T47D (cell line): ENCODE measurements at regions not wholly inside any gene's neighbourhood (a gene's known extent, or its start where the extent isn't known, plus 50 kb on each side); places are given as distances from the start of the nearest gene placed in this dataset.

Experiments
- DNase-seq, 2 experiments: peaks; one replicate each; pipeline versions ENCODE4 v3.0.0 to v3.0.0-alpha.2; 2011 to 2012; ENCODE audit warnings: low read depth in 1 of 2, low spot score in 1 of 2
- JUND ChIP-seq: IDR thresholded peaks from 2 replicates; pipeline ENCODE4 v1.6.1; 2012; ENCODE audit warnings: low read depth
- in situ Hi-C: cut with HindIII; loops from 2 replicates; pipeline ENCODE4 v1.10.0; 2016; ENCODE audit warnings: low sequenced_read_pairs, low pct_unique_long_range_greater_than_20kb

DNA sequence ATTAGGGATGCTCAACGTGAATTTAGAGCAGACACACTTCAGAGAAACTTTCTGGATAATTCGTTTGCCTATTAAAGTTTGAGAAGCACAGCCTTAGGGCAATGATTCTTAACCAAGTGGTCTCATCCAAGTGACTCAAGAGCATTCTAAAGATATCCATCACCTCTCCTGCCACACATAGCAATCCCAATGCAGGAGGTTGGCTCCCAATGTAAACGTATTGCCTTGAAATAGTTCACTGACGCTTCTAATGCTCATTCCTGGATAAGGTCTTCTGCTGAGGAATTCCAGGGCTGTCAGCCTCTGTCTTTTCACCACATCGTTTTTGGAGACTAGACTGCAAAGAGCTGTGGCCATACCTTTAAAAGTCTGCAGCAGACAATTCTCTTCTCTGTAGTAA, 279.8 kb upstream of the DACH1 start:
- DNase-seq: no peak
- in situ Hi-C loops: no loop called here
- TF ChIP-seq JUND: no peak

GRCh38 chr13:72145383-72145782, 278.4 kb upstream of the DACH1 start:
- TF ChIP-seq JUND: no peak
- in situ Hi-C loops: no loop called here
- DNase-seq: no peak

- in situ Hi-C loops: no loop called here
- TF ChIP-seq JUND: no peak
These were observed 277.6 kb upstream of the DACH1 start for GRCh38 chr13:72144636-72145035.

DNA sequence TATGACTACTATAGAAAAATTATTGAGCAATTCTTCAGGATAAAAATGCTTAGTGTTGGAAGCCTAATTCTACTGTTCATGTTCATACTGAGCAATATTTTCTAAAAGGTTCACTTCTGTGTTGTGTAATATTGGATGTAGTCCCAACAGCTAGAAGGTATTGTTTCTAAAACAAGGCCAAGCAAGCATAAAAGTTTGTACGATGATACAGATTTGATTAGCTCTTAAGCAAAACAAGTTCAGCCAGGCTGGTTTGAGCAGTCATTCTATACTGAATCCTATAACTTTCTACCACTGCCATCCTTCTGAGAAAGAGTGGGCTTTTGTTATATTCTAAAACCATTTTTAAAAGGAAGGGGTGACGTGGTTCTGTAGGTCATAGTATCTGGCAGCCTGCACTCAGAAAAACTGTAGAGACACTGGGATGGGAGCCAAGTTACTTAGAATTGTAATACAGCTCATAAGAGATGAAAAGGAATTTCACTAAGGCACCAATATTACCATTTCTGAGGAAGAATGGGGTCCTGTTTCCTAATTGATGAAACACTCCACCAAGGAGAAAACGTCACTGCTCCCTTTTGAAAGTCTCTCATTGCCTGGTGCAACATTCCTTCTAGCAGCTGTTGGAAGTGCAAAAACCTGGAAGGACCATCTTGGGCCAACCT, 275.0 kb upstream of the DACH1 start:
- in situ Hi-C loops: no loop called here
- DNase-seq: peak in 1 of 2 experiments; percentile 6
- no peak for TF ChIP-seq JUND

More at GRCh38 chr13:72144636-72145035, 277.6 kb upstream of the DACH1 start:
- no peak for DNase-seq

GRCh38 chr13:72139192-72139591, 272.2 kb upstream of the DACH1 start:
- TF ChIP-seq JUND: no peak

GRCh38 chr13:72132075-72132474, 265.1 kb upstream of the DACH1 start:
- no peak for DNase-seq
- no peak for TF ChIP-seq JUND
- in situ Hi-C loops: no loop called here

More at GRCh38 chr13:72139192-72139591, 272.2 kb upstream of the DACH1 start:
- in situ Hi-C loops: no loop called here
- DNase-seq: no peak

- DNase-seq: no peak
- in situ Hi-C loops: no loop called here
- no peak for TF ChIP-seq JUND
These were observed 262.1 kb upstream of the DACH1 start for GRCh38 chr13:72129117-72129516.

DNA sequence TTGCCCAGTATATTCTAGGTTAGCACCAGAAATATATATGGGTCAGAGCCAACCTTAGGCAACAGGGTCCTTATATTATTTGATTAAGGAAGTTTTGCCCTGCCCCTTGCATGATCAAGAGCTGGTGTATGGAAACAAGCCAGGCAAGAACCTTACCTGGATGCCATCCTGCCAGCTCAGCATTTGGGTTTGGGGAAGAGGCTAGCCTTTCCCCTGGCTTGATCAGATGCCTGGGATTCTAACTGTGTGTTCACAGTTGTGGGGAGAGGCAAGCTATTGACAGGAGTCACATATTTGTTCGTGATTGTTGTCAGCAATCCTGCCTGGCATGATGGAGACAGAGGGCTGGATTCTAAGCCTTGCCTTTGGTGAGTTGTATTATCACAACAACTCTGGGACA, 260.0 kb upstream of the DACH1 start:
- DNase-seq: peak in 1 of 2 experiments; percentile 44
- in situ Hi-C loops: no loop called here
- TF ChIP-seq JUND: no peak

DNA sequence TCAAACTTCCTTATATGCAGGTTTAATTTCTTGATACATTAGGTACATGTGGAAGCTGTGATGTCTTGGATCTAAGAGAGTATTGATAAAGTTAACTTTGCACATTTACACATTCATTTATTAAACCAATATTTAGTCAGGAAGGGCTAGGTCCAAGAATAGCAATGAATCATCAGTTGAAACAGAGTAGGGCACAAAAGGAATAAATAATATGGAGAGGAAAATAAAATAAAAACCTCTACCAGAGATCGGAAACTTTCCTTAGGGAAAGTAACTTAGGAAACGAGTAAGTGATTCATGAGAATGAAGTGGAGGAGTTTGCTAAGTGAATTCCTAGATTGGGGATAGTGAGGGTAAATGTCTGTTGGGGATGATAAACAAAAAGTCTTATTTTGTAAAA, 259.4 kb upstream of the DACH1 start:
- no peak for TF ChIP-seq JUND
- no peak for DNase-seq
- in situ Hi-C loops: no loop called here

GRCh38 chr13:72125561-72125960, 258.6 kb upstream of the DACH1 start:
- DNase-seq: no peak
- no peak for TF ChIP-seq JUND
- in situ Hi-C loops: no loop called here

DNA sequence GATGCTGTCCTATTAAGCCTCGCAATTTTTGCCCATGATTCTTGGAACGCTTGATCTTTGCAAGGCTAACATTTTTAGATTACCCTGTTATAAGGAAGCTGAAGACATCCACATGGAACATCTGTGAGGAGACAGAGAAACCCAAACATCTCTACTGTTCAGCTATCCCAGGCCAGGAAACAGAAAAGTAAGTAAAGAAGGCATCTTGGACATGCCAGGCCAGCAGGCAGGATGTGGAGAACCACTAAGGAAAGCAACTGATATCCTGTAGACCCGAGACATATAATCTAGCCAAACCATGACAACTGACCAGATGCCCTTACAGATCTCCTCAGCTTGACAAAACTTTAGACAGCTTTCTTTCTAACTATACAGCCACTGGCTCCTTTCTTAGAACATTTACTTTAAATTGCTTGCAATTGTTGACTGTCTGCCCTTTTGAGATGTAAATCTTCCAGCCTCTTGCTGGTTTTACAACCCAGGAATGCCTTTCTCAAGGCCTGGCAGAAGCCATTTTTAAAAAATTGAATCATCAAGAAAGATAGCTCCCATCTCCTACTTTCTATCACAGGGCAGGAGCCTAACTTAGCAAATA, 255.8 kb upstream of the DACH1 start:
- no peak for DNase-seq
- in situ Hi-C loops: no loop called here

GRCh38 chr13:72121466-72121865, 254.5 kb upstream of the DACH1 start:
- DNase-seq: no peak

More for the DNA sequence above, 255.8 kb upstream of the DACH1 start:
- TF ChIP-seq JUND: no peak

GRCh38 chr13:72120632-72121031, 253.6 kb upstream of the DACH1 start:
- in situ Hi-C loops: no loop called here
- no peak for TF ChIP-seq JUND
- DNase-seq: no peak

More at GRCh38 chr13:72121466-72121865, 254.5 kb upstream of the DACH1 start:
- in situ Hi-C loops: no loop called here
- no peak for TF ChIP-seq JUND
